ENCODE measurements at regions not wholly inside any gene's neighbourhood (a gene's known extent, or its start where the extent isn't known, plus 50 kb on each side); places are given as distances from the start of the nearest gene placed in this dataset.
"Not testable (repeated sequence)": the region's sequence is repeated elsewhere in the genome, so short reads cannot be mapped to it uniquely, and the experiment has no call there.

GRCh38 chr9:81814401-81814793 is 113.8 kb upstream of the SPATA31D4 start:
- DNase-seq, result no peak

- peak; percentile 68 for DNase-seq
Measured at GRCh38 chr9:81814794-81815464, 113.3 kb upstream of the SPATA31D4 start.

- DNase-seq, result no peak
Measured at GRCh38 chr9:81815781-81816180, 112.4 kb upstream of the SPATA31D4 start.

GRCh38 chr9:81819155-81819554 is 109.1 kb upstream of the SPATA31D4 start:
- DNase-seq, result no peak

GRCh38 chr9:81819859-81820546 is 108.2 kb upstream of the SPATA31D4 start:
- no peak for DNase-seq

GRCh38 chr9:81822301-81822865 is 105.8 kb upstream of the SPATA31D4 start:
- DNase-seq, result no peak

- DNase-seq, result no peak
Measured at GRCh38 chr9:81822967-81823366, 105.3 kb upstream of the SPATA31D4 start.

GRCh38 chr9:81823672-81824554 is 104.3 kb upstream of the SPATA31D4 start:
- no peak for DNase-seq

- DNase-seq, result peak; percentile 47
Measured at GRCh38 chr9:81824802-81825730, 103.2 kb upstream of the SPATA31D4 start.

GRCh38 chr9:81825846-81826516 is 102.2 kb upstream of the SPATA31D4 start:
- peak; percentile 66 for DNase-seq

GRCh38 chr9:81826517-81826906 is 101.7 kb upstream of the SPATA31D4 start:
- no peak for DNase-seq

GRCh38 chr9:81827616-81828296 is 100.5 kb upstream of the SPATA31D4 start:
- no peak for DNase-seq

GRCh38 chr9:81829195-81829882 is 98.9 kb upstream of the SPATA31D4 start:
- DNase-seq, result no peak

GRCh38 chr9:81830431-81830830 is 97.8 kb upstream of the SPATA31D4 start:
- DNase-seq, result not testable (repeated sequence)

GRCh38 chr9:81832571-81833285 is 95.5 kb upstream of the SPATA31D4 start:
- DNase-seq, result no peak

GRCh38 chr9:81833563-81834345 is 94.5 kb upstream of the SPATA31D4 start:
- no peak for DNase-seq

GRCh38 chr9:81841333-81841732 is 86.9 kb upstream of the SPATA31D4 start:
- DNase-seq, result no peak

- no peak for DNase-seq
Measured at GRCh38 chr9:81844131-81844567, 84.1 kb upstream of the SPATA31D4 start.
